Neural crest cell (in vitro differentiated cells): ENCODE measurements at regions not wholly inside any gene's neighbourhood (a gene's known extent, or its start where the extent isn't known, plus 50 kb on each side); places are given as distances from the start of the nearest gene placed in this dataset.

Experiments used
- DNase-seq: peaks from one replicate; pipeline ENCODE4 v3.0.0; 2021; ENCODE audit warnings: low read depth, mixed read lengths, low spot score
- H3K27ac Mint-ChIP-seq: one replicate; pipeline ENCODE4 v1.8.0; 2021; ENCODE audit warnings: mild to moderate bottlenecking, mixed read lengths; ENCODE audit not compliant: unreplicated experiment
- H3K27me3 Mint-ChIP-seq: 2 replicates; pipeline ENCODE4 v1.8.0; 2021; ENCODE audit warnings: low read depth, mild to moderate bottlenecking, mixed read lengths
- H3K36me3 Mint-ChIP-seq: 2 replicates; pipeline ENCODE4 v1.8.0; 2021; ENCODE audit warnings: low read depth, mild to moderate bottlenecking, mixed read lengths
- H3K4me1 Mint-ChIP-seq: 2 replicates; pipeline ENCODE4 v1.8.0; 2021; ENCODE audit warnings: mixed read lengths
- H3K4me3 Mint-ChIP-seq: one replicate; pipeline ENCODE4 v1.8.0; 2021; ENCODE audit warnings: mild to moderate bottlenecking, mixed read lengths
- H3K9me3 Mint-ChIP-seq: 2 replicates; pipeline ENCODE4 v1.8.0; 2021; ENCODE audit warnings: mixed read lengths
- CTCF ChIP-seq: fragments of 200-600 bp; sonication (generic); conservative IDR thresholded peaks from 2 replicates; pipeline ENCODE4 v1.5.0; 2021; ENCODE audit warnings: antibody characterized with exemption, mild to moderate bottlenecking

- no peak for TF ChIP-seq CTCF
- H3K9me3 Mint-ChIP-seq: peaks cover 2% of the 10 kb centered on the region
- DNase-seq: no peak
Observed at GRCh38 chr5:122228728-122229392, 83.2 kb upstream of the SNCAIP start.

GRCh38 chr5:122229551-122229950, 82.5 kb upstream of the SNCAIP start:
- H3K4me1 Mint-ChIP-seq: no peaks in the 10 kb centered on the region
- H3K27ac Mint-ChIP-seq: no peak overlapping the region
- H3K4me3 Mint-ChIP-seq: no peak overlapping the region
- no peaks in the 10 kb centered on the region for H3K36me3 Mint-ChIP-seq
- H3K9me3 Mint-ChIP-seq: no peaks in the 10 kb centered on the region
- no peaks in the 10 kb centered on the region for H3K27me3 Mint-ChIP-seq
- TF ChIP-seq CTCF: no peak
- DNase-seq: no peak

More at GRCh38 chr5:122228728-122229392, 83.2 kb upstream of the SNCAIP start:
- H3K36me3 Mint-ChIP-seq: no peaks in the 10 kb centered on the region
- H3K4me3 Mint-ChIP-seq: no peak overlapping the region
- H3K4me1 Mint-ChIP-seq: no peaks in the 10 kb centered on the region
- no peak overlapping the region for H3K27ac Mint-ChIP-seq
- H3K27me3 Mint-ChIP-seq: no peaks in the 10 kb centered on the region

GRCh38 chr5:122236270-122237040, 75.6 kb upstream of the SNCAIP start:
- DNase-seq: no peak
- TF ChIP-seq CTCF: no peak
- no peak overlapping the region for H3K4me3 Mint-ChIP-seq
- no peaks in the 10 kb centered on the region for H3K4me1 Mint-ChIP-seq
- H3K27ac Mint-ChIP-seq: no peak overlapping the region
- peaks cover 3% of the 10 kb centered on the region for H3K9me3 Mint-ChIP-seq
- H3K27me3 Mint-ChIP-seq: no peaks in the 10 kb centered on the region
- H3K36me3 Mint-ChIP-seq: no peaks in the 10 kb centered on the region

GRCh38 chr5:122237906-122238305, 74.1 kb upstream of the SNCAIP start:
- no peak for DNase-seq
- H3K27ac Mint-ChIP-seq: no peak overlapping the region
- no peak for TF ChIP-seq CTCF
- H3K9me3 Mint-ChIP-seq: peaks cover 3% of the 10 kb centered on the region
- H3K4me1 Mint-ChIP-seq: no peaks in the 10 kb centered on the region
- H3K27me3 Mint-ChIP-seq: no peaks in the 10 kb centered on the region
- H3K36me3 Mint-ChIP-seq: no peaks in the 10 kb centered on the region
- H3K4me3 Mint-ChIP-seq: no peak overlapping the region

GRCh38 chr5:122252319-122252718, 59.7 kb upstream of the SNCAIP start:
- H3K36me3 Mint-ChIP-seq: peaks cover 7% of the 10 kb centered on the region
- H3K9me3 Mint-ChIP-seq: peaks cover 25% of the 10 kb centered on the region
- no peaks in the 10 kb centered on the region for H3K4me1 Mint-ChIP-seq
- no peak for DNase-seq
- H3K27ac Mint-ChIP-seq: no peak overlapping the region
- no peak overlapping the region for H3K4me3 Mint-ChIP-seq
- no peaks in the 10 kb centered on the region for H3K27me3 Mint-ChIP-seq
- no peak for TF ChIP-seq CTCF
